Right cardiac atrium (tissue), 5 donors: ENCODE measurements at regions not wholly inside any gene's neighbourhood (a gene's known extent, or its start where the extent isn't known, plus 50 kb on each side); places are given as distances from the start of the nearest gene placed in this dataset.

ENCODE experiments used
- ATAC-seq, 2 donors: fragments of 200-7000 bp; cut with Tn5 transposase; one replicate each; pipeline versions ENCODE4 v1.8.0 to v1.9.1; 2020; ENCODE audit warnings: moderate library complexity in 2 of 2, mild to moderate bottlenecking in 1 of 2
- DNase-seq, 3 donors: peaks; one replicate each; pipeline ENCODE4 v3.0.0-alpha.2; 2020
- H3K27ac ChIP-seq: one replicate; pipeline ENCODE4 v1.5.1; 2013; ENCODE audit warnings: mild to moderate bottlenecking, low read length, control low read depth, moderate library complexity
- H3K27me3 ChIP-seq: one replicate; pipeline ENCODE4 v1.6.1; 2013; ENCODE audit not compliant: control insufficient read depth, insufficient read depth
- H3K4me1 ChIP-seq: one replicate; pipeline ENCODE4 v1.6.1; 2013; ENCODE audit warnings: low read length; ENCODE audit not compliant: control insufficient read depth, insufficient read depth
- H3K4me3 ChIP-seq: one replicate; pipeline ENCODE4 v1.5.1; 2013; ENCODE audit warnings: low read length, control low read depth
- H3K9me3 ChIP-seq: one replicate; pipeline ENCODE4 v1.6.1; 2013; ENCODE audit warnings: low read length; ENCODE audit not compliant: control insufficient read depth
- WGBS: extraction: QIAGEN DNeasy Blood & Tissue Kit; methylation state at CpG from one replicate; pipeline ENCODE4 v1.1.7; 2013; 5-methylcytosine and 5-hydroxymethylcytosine counted together
- intact Hi-C, 4 donors: fragments of 100-400 bp; cut with DNase I; formaldehyde crosslinking; loops; one replicate each; pipeline versions ENCODE4 v1.11.0 to v1.14.0; 2022 to 2023
- donor health status: healthy with polysubstance abuse.
- donor health status: DM: no; HTN: yes; CAD: no.
- donor health status: DM: no; HTN: no; CAD: no.
- donor health status: DM: no; HTN: yes; CAD: no; lungs with severe emphysema.
- donor health status: DM: yes; HTN: yes; CAD: no.

- peak in 1 of 2 donors; percentile 36 for ATAC-seq
- no peak overlapping the region for H3K4me3 ChIP-seq
- no peak for DNase-seq
- H3K27ac ChIP-seq = no peak overlapping the region
- no peaks in the 10 kb centered on the region for H3K9me3 ChIP-seq
- no peaks in the 10 kb centered on the region for H3K27me3 ChIP-seq
- intact Hi-C loops = no loop called here
- 30% methylated on average over 4 of the region's 4 CpGs for WGBS
- H3K4me1 ChIP-seq = no peaks in the 10 kb centered on the region
Measured at GRCh38 chr2:204012072-204012653, 75.6 kb downstream of the ICOS start.

DNA sequence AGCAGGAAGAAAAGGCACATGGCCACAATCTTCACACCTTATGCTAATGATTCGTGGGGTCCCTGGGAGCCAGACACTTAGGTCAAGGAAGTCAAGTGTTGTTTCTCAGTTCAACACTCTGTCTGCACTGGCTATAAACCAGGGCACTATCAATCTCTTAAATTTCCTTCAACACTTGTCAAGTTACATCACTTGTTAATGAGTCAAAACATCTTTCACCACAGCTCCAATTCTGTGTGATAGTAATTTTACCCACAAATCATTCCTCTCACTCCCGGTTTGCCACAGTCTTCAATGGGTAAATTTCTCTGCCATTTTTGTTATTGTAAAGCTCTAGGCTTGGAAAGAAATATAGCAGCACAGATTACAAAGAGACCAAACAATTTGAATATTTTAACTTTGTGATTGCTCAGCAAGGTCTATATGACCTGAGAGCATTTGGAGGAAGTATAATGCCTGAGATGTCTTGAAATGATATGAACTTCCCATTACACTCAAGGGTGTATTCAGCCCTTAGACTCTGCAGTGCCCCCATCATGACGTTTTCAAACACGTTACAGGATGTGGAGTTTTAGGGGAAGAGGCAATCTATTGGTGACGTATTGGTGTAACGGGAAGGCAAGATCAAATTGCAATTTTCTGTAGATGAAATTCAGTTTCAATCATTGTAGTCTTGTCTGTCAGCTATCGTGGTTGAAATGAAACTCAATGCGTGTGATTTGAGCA is 78.7 kb downstream of the ICOS start:
- H3K4me1 ChIP-seq = no peaks in the 10 kb centered on the region
- H3K27ac ChIP-seq = no peak overlapping the region
- intact Hi-C loops = no loop called here
- no peak for DNase-seq
- 73% methylated on average over 8 of the region's 8 CpGs for WGBS
- no peaks in the 10 kb centered on the region for H3K9me3 ChIP-seq
- ATAC-seq = no peak
- no peaks in the 10 kb centered on the region for H3K27me3 ChIP-seq
- no peak overlapping the region for H3K4me3 ChIP-seq

GRCh38 chr2:204018717-204019116 is 82.2 kb downstream of the ICOS start:
- Histone ChIP-seq H3K4me1 (no peaks in the 10 kb centered on the region), H3K27ac (no peak overlapping the region), H3K4me3 (no peak overlapping the region), H3K27me3 (no peaks in the 10 kb centered on the region), H3K9me3 (no peaks in the 10 kb centered on the region)
- DNase-seq (no peak), ATAC-seq (no peak)
- intact Hi-C loops = no loop called here
- WGBS = 84% methylated on average over 6 of the region's 6 CpGs

DNA sequence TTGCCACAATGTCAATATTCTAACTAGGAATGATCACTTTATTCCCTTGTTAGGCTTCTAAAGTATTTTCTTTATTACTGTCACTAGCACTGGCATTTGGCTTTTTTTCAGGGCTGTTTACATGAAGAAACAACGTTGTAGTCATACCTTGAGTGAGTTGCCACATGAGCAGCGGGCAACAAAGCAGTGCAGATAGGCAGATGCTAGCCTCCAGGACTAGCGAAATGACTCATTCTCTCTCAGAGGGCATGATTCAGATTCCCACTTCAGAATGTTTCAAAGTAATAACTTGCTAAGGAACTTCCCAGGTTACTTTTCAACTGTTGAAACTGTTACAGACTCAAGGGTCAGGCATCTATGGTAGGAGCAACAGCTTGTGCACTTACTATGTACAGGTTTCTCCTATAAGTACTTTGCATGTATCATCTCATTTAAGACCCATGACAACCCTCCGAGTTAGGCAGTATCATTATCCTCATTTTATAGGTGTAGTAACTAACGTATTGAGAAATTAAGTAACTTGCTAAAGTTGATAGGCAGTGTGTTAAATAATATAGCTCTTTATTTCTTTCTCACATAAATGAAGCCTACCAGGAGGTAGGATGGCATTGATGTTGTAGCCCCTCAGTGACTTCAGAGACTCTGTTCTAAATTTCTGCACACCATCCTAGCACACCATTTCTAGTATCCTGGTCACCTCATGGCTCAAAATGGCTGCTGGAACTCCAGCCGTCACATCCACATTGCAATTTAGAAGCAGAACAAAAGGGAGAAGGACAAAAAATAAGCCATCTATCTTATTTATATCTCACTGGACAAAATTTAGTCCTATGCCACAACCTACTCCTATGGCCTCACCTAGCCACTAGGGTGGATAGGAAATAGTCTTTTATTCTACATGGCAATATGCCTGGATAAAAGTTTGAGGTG is 83.3 kb downstream of the ICOS start:
- no peak for ATAC-seq
- no peak for DNase-seq
- no peak overlapping the region for H3K4me3 ChIP-seq
- 92% methylated on average over 6 of the region's 6 CpGs for WGBS
- H3K4me1 ChIP-seq = no peaks in the 10 kb centered on the region
- no peaks in the 10 kb centered on the region for H3K9me3 ChIP-seq
- no peaks in the 10 kb centered on the region for H3K27me3 ChIP-seq
- no peak overlapping the region for H3K27ac ChIP-seq
- intact Hi-C loops = no loop called here

DNA sequence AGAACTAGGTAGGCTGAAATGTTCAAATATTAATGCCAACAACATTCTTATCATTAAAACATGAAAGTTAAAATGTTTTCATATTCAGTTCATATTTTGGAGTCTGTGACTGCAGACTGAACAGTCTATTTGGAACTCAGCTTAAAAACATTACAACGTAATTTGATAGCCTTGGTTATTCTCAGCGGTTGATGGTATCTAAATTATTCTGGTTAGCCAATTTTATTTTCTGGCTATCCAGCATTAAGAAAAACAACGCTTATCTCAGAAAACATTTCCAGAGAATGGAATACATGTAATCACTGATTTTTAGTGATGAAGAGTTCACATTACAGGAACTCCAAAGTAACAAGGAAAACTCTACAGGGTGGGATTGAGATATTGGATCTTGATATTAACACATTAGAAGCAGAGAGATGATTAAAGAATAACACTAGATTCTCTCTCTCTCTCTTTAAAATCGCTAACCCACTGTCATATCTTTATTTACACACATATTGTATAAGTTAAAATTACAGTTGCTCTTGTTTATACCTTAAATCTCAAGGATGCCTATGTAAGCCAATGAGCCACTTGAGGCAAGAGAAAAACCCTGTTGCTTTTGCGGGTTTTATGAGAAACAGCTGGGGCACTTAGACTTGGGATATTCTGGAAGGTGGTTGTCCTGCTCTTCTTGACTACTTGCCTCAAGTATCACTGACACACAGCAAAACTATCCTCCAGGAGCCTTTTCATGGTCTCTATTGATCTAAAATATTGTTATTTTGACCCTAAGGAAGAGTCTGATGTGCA is 84.9 kb downstream of the ICOS start:
- no peaks in the 10 kb centered on the region for H3K9me3 ChIP-seq
- H3K4me1 ChIP-seq = no peaks in the 10 kb centered on the region
- 64% methylated on average over 5 of the region's 5 CpGs for WGBS
- ATAC-seq (peak in 1 of 2 donors; percentile 51), DNase-seq (no peak)
- no peak overlapping the region for H3K4me3 ChIP-seq
- H3K27me3 ChIP-seq = no peaks in the 10 kb centered on the region
- intact Hi-C loops = no loop called here
- H3K27ac ChIP-seq = no peak overlapping the region

GRCh38 chr2:204022550-204022949 is 86.0 kb downstream of the ICOS start:
- intact Hi-C loops = no loop called here
- no peak overlapping the region for H3K27ac ChIP-seq
- 87% methylated on average over 5 of the region's 5 CpGs for WGBS
- H3K4me1 ChIP-seq = no peaks in the 10 kb centered on the region
- H3K4me3 ChIP-seq = no peak overlapping the region
- no peaks in the 10 kb centered on the region for H3K27me3 ChIP-seq
- no peaks in the 10 kb centered on the region for H3K9me3 ChIP-seq
- DNase-seq (no peak), ATAC-seq (no peak)

DNA sequence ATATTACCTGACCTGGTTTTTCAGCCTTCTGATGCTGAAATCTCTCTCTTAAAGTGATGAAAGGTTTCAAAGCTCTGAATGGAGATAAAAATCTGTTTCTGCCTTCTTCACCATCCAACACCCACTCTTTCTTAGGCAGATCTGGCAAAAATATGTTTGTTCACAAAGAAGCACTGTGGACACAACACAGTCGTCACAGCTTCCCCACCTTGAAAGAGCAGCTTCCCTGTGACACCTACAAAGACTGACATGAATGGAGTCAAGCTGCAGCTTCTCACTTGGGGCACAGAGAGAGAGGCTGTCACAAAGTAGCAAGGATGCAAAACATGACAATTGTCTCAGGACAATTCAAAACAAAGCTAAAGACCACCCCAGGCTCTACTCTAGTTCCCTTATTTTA is 86.5 kb downstream of the ICOS start:
- no peaks in the 10 kb centered on the region for H3K27me3 ChIP-seq
- no peaks in the 10 kb centered on the region for H3K9me3 ChIP-seq
- 86% methylated on average over 1 of the region's 1 CpG for WGBS
- ATAC-seq (no peak), DNase-seq (no peak)
- H3K4me1 ChIP-seq = no peaks in the 10 kb centered on the region
- H3K4me3 ChIP-seq = no peak overlapping the region
- no peak overlapping the region for H3K27ac ChIP-seq
- intact Hi-C loops = no loop called here

DNA sequence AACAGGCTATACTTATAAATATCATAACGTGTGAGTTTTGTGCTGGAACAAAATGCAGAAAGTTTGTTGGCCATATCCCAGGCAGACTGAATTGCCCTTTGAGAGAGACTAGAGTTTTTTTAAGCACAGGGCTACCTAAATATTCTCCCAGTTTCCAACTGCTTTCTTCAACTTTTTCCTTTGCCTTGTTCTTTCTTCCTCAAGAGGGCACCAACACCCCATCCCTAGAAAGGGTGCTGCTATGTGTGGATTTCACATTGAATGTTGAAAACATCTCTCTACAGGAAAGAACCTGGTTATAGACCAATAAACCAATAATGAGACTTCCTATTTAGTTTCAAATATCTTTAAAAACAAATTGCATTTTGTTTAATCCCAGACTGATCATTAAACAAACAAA is 87.9 kb downstream of the ICOS start:
- Histone ChIP-seq H3K27me3 (no peaks in the 10 kb centered on the region), H3K27ac (no peak overlapping the region), H3K4me3 (no peak overlapping the region), H3K4me1 (no peaks in the 10 kb centered on the region), H3K9me3 (no peaks in the 10 kb centered on the region)
- DNase-seq (no peak), ATAC-seq (peak; percentile 39 to 68)
- intact Hi-C loops = no loop called here
- WGBS = 22% methylated on average over 1 of the region's 1 CpG

DNA sequence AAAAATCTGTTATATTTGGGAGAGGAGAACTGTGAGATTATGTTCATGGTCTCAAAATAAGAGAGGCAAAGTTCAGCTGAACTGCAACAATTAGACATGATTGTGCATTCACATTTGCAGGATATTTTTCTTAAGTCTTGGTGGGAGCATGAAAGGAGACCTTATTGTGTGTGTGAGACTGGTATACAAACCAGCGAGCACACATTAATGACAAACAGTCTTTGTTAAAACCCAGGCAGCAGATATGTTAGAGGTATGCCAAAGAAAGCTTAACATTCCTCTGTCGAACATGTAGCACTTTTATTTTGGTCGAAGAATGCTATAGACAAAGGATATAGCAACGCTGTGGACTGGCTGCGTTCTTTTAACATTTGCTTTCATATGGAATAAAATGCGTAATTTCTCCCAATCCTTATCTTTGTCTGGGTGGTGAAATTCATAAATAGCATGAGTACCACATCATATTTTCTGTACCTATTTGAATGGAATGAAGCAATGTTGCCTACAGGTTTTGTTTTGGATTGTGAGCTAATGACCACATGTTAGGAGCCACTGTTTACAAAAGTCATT is 88.4 kb downstream of the ICOS start:
- no peak for ATAC-seq
- no peak overlapping the region for H3K27ac ChIP-seq
- 64% methylated on average over 6 of the region's 6 CpGs for WGBS

GRCh38 chr2:204026294-204026693 is 89.7 kb downstream of the ICOS start:
- DNase-seq (no peak), ATAC-seq (no peak)
- Histone ChIP-seq H3K4me3 (no peak overlapping the region), H3K27ac (no peak overlapping the region), H3K4me1 (no peaks in the 10 kb centered on the region), H3K9me3 (no peaks in the 10 kb centered on the region), H3K27me3 (no peaks in the 10 kb centered on the region)
- 80% methylated on average over 3 of the region's 3 CpGs for WGBS
- intact Hi-C loops = no loop called here

More for the DNA sequence above, 88.4 kb downstream of the ICOS start:
- no peak for DNase-seq
- H3K27me3 ChIP-seq = no peaks in the 10 kb centered on the region
- no peak overlapping the region for H3K4me3 ChIP-seq
- no peaks in the 10 kb centered on the region for H3K9me3 ChIP-seq
- intact Hi-C loops = no loop called here
- no peaks in the 10 kb centered on the region for H3K4me1 ChIP-seq
